Endothelial cell of umbilical vein (primary cell): ENCODE measurements at regions not wholly inside any gene's neighbourhood (a gene's known extent, or its start where the extent isn't known, plus 50 kb on each side); places are given as distances from the start of the nearest gene placed in this dataset.

Source experiments
- BruUV-seq: library from RNA; stranded (reverse); fragments of 400-500 nt; replicated peaks from 2 replicates; lab custom pipeline; 2021; lab: Mats Ljungman, UMichigan
- CTCF ChIA-PET: fragments of 300-600, 350-600 bp; sonication (Branson Sonifier 250); formaldehyde crosslinking; loops from one replicate; lab custom pipeline; 2021; ENCODE audit warnings: antibody characterized with exemption, inconsistent platforms; lab: Charles Lee
- POLR2A ChIA-PET: fragments of 300-600, 350-600 bp; sonication (Branson Sonifier 250); formaldehyde crosslinking; loops from one replicate; lab custom pipeline; 2021; ENCODE audit warnings: antibody characterized with exemption, inconsistent platforms; lab: Charles Lee
- DNase-seq: peaks from one replicate; pipeline ENCODE4 v3.0.0-alpha.2; 2011; ENCODE audit warnings: low read depth, low spot score
- FAIRE-seq: peaks from 2 replicates; lab custom pipeline; 2011; peaks lifted over from hg19 to GRCh38; lab: Jason Lieb, UNC
- H2AFZ ChIP-seq: 2 replicates; pipeline ENCODE4 v1.6.0; 2012; ENCODE audit warnings: low read depth, low read length, control low read depth, inconsistent platforms
- H3K27ac ChIP-seq: 2 replicates; pipeline ENCODE4 v1.5.1; 2011; ENCODE audit warnings: low read depth, mild to moderate bottlenecking, control low read depth, low read length, moderate library complexity; ENCODE audit not compliant: insufficient read depth
- H3K27me3 ChIP-seq, 2 experiments: 2 replicates each; pipeline versions ENCODE4 v1.6.0 to v1.6.1; 2011; ENCODE audit warnings: low read length in 2 of 2, mixed read lengths in 1 of 2; ENCODE audit not compliant: control insufficient read depth in 2 of 2, insufficient read depth in 2 of 2
- H3K36me3 ChIP-seq, 2 experiments: 2 replicates in 1 of 2; 3 replicates in 1 of 2; pipeline ENCODE4 v1.5.1; 2011; ENCODE audit warnings: low read length in 2 of 2, mild to moderate bottlenecking in 1 of 2, moderate library complexity in 1 of 2; ENCODE audit not compliant: control insufficient read depth in 2 of 2, insufficient read depth in 2 of 2; ENCODE audit errors: extremely low read depth in 1 of 2
- H3K4me1 ChIP-seq: 3 replicates; pipeline ENCODE4 v1.5.1; 2011; ENCODE audit warnings: mild to moderate bottlenecking, low read length; ENCODE audit not compliant: control insufficient read depth, insufficient read depth; ENCODE audit errors: extremely low read depth
- H3K4me2 ChIP-seq: 2 replicates; pipeline ENCODE4 v1.6.1; 2011; ENCODE audit warnings: low read length, control low read depth, mixed read lengths; ENCODE audit not compliant: insufficient read depth
- H3K4me3 ChIP-seq, 3 experiments: fragments of 200-600 bp in 1 of 3; sonication (generic), shearing (Covaris generic) in 1 of 3; replicated peaks in 1 of 3; 2 replicates each; pipeline ENCODE4 v1.5.1; 2011 to 2016; ENCODE audit warnings: control low read depth in 3 of 3, low read length in 3 of 3, mild to moderate bottlenecking in 2 of 3, inconsistent platforms in 1 of 3, low read depth in 1 of 3, moderate library complexity in 1 of 3; ENCODE audit not compliant: insufficient read depth in 1 of 3
- H3K79me2 ChIP-seq: 2 replicates; pipeline ENCODE4 v1.6.0; 2012; ENCODE audit warnings: low read length, inconsistent platforms; ENCODE audit not compliant: control insufficient read depth, insufficient read depth
- H3K9ac ChIP-seq: replicated peaks from 2 replicates; pipeline ENCODE3; 2011; ENCODE audit warnings: low read length, control low read depth; ENCODE audit not compliant: insufficient read depth; ENCODE audit errors: extremely low read depth
- H3K9me1 ChIP-seq: replicated peaks from 3 replicates; pipeline ENCODE4 v1.6.0; 2011; ENCODE audit warnings: mild to moderate bottlenecking, low read length; ENCODE audit not compliant: control insufficient read depth, insufficient read depth; ENCODE audit errors: extremely low read depth
- H3K9me3 ChIP-seq: replicated peaks from 2 replicates; pipeline ENCODE4 v1.5.1; 2012; ENCODE audit warnings: low read length, inconsistent platforms; ENCODE audit not compliant: control insufficient read depth, insufficient read depth
- H4K20me1 ChIP-seq: replicated peaks from 2 replicates; pipeline ENCODE3; 2011; ENCODE audit warnings: mild to moderate bottlenecking, low read length; ENCODE audit not compliant: control insufficient read depth, insufficient read depth; ENCODE audit errors: extremely low read depth
- CTCF ChIP-seq, 2 donors: IDR thresholded peaks; 1 replicate in 1 of 2; 2 replicates in 1 of 2; pipeline ENCODE4 v1.5.1; 2011; ENCODE audit warnings: low read length in 2 of 2, mild to moderate bottlenecking in 2 of 2, moderate library complexity in 2 of 2, control low read depth in 1 of 2, inconsistent platforms in 1 of 2, low read depth in 1 of 2; ENCODE audit not compliant: insufficient read depth in 1 of 2; ENCODE audit errors: extremely low read depth in 1 of 2
- EZH2 ChIP-seq: IDR thresholded peaks from 2 replicates; pipeline ENCODE4 v1.6.1; 2012; ENCODE audit warnings: borderline replicate concordance, low read depth, mild to moderate bottlenecking, moderate library complexity, low read length, inconsistent platforms; ENCODE audit not compliant: severe bottlenecking
- FOS ChIP-seq: IDR thresholded peaks from 2 replicates; pipeline ENCODE4 v1.6.1; 2011; ENCODE audit warnings: mild to moderate bottlenecking, low read length, moderate library complexity, borderline replicate concordance; ENCODE audit not compliant: insufficient read depth
- GATA2 ChIP-seq: IDR thresholded peaks from 2 replicates; pipeline ENCODE4 v1.7.0; 2011; ENCODE audit warnings: low read depth, mild to moderate bottlenecking, moderate library complexity, mixed read lengths, low read length; ENCODE audit not compliant: insufficient read length, insufficient read depth
- JUN ChIP-seq: IDR thresholded peaks from 2 replicates; pipeline ENCODE4 v1.6.1; 2011; ENCODE audit warnings: borderline replicate concordance, low read depth; ENCODE audit not compliant: insufficient read length, insufficient read depth
- MAX ChIP-seq: IDR thresholded peaks from 2 replicates; pipeline ENCODE4 v1.6.1; 2011; ENCODE audit not compliant: insufficient read depth, insufficient read length
- MYC ChIP-seq: IDR thresholded peaks from one replicate; pipeline ENCODE4 v1.6.1; 2011; ENCODE audit warnings: mild to moderate bottlenecking, low read depth, low read length
- POLR2A ChIP-seq: IDR thresholded peaks from 2 replicates; pipeline ENCODE4 v1.6.1; 2012; ENCODE audit warnings: low read depth, mild to moderate bottlenecking, control low read depth, low read length
- POLR2AphosphoS5 ChIP-seq: IDR thresholded peaks from 2 replicates; pipeline ENCODE4 v1.6.1; 2012; ENCODE audit warnings: low read depth, mild to moderate bottlenecking, control low read depth, low read length, moderate library complexity; ENCODE audit not compliant: insufficient read depth
- dilution Hi-C: fragments of 300-500 bp; cut with MboI; formaldehyde crosslinking; loops from one replicate; pipeline ENCODE4 v1.15.0; 2019; ENCODE audit warnings: low sequenced_read_pairs; ENCODE audit not compliant: extremely low pct_ligation_motif_present
- intact Hi-C: fragments of 100-400 bp; cut with micrococcal nuclease; formaldehyde crosslinking; loops from one replicate; pipeline ENCODE4 v1.10.0; 2022

- no peak for FAIRE-seq
- dilution Hi-C loops, result no loop called here
- BruUV-seq, result no TSS peak
Measured at GRCh38 chr1:228972576-228972975, 237.3 kb downstream of the RHOU start.

More at GRCh38 chr1:228972576-228972975, 237.3 kb downstream of the RHOU start:
- no peaks in the 10 kb centered on the region for H3K4me1 ChIP-seq
- H3K27ac ChIP-seq, result no peak overlapping the region
- H3K27me3 ChIP-seq, result no peaks in the 10 kb centered on the region
- no peaks in the 10 kb centered on the region for H3K36me3 ChIP-seq
- H4K20me1 ChIP-seq, result no peaks in the 10 kb centered on the region
- H3K4me3 ChIP-seq, result no peak overlapping the region
- POLR2A ChIA-PET, result no interaction called here
- H3K9ac ChIP-seq, result no peak overlapping the region
- intact Hi-C loops, result no loop called here
- TF ChIP-seq JUN, result no peak
- no peak for TF ChIP-seq POLR2A
- no peak for TF ChIP-seq FOS
- TF ChIP-seq MAX, result no peak
- TF ChIP-seq CTCF (IDR thresholded peaks at IDR 0.05; ENCODE audit: extremely low read depth in 1 of 2, insufficient read depth in 1 of 2, low read depth in 1 of 2, low read length in 2 of 2), result no peak
- no peak for TF ChIP-seq MYC
- no peak for TF ChIP-seq POLR2AphosphoS5
- no peak for TF ChIP-seq GATA2
- TF ChIP-seq EZH2, result no peak
- H3K9me3 ChIP-seq, result no peaks in the 10 kb centered on the region
- CTCF ChIA-PET, result no interaction called here
- H3K4me2 ChIP-seq, result no peak overlapping the region
- H3K79me2 ChIP-seq, result no peaks in the 10 kb centered on the region
- no peak overlapping the region for H2AFZ ChIP-seq
- no peaks in the 10 kb centered on the region for H3K9me1 ChIP-seq
- no peak for DNase-seq
